HG02840 (cell line): ENCODE measurements at regions not wholly inside any gene's neighbourhood (a gene's known extent, or its start where the extent isn't known, plus 50 kb on each side); places are given as distances from the start of the nearest gene placed in this dataset.
"Not testable (repeated sequence)": the region's sequence is repeated elsewhere in the genome, so short reads cannot be mapped to it uniquely, and the experiment has no call there.

Experiments used
- ATAC-seq: cut with Tn5 transposase; IDR thresholded peaks from one replicate; pipeline ENCODE4 v1.9.1; 2021; ENCODE audit warnings: mild to moderate bottlenecking, moderate library complexity, moderate number of reproducible peaks; ENCODE audit not compliant: unreplicated experiment, low FRiP score

GRCh38 chr2:190150413-190150812 lies 87.9 kb upstream of the MSTN start:
- ATAC-seq, result no peak

GRCh38 chr2:190149908-190150307 lies 87.4 kb upstream of the MSTN start:
- no peak for ATAC-seq

GRCh38 chr2:190149200-190149599 lies 86.7 kb upstream of the MSTN start:
- ATAC-seq, result no peak

DNA sequence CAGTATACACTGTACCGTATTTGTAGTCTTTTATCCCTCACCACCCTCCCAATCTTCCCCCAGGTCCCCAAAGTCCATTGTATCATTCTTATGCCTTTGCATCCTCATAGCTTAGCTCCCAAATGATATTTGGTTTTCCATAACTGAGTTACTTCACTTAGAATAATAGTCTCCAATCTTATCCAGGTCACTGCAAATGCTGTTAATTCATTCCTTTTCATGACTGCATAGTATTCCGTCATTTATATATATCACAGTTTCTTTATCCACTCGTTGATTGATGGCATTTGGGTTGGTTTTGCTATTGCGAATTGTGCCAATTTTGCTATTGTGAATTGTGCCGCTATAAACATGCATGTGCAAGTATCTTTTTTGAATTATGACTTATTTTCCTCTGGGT lies 83.6 kb upstream of the MSTN start:
- ATAC-seq, result not testable (repeated sequence)

DNA sequence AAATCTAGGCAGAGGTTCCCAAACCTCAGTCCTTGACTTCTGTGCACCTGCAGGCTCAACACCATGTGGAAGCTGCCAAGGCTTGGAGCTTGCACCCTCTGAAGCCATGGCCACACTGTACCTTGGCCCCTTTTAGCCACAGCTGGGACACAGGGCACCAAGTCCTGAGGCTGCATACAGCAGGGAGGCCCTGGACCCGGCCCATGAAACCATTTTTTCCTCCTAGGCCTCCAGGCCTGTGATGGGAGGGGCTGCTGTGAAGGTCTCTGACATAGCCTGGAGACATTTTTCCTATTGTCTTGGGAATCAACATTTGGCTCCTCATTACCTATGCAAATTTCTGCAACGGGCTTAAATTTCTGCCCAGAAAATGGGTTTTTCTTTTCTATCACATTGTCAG lies 77.9 kb upstream of the MSTN start:
- ATAC-seq, result not testable (repeated sequence)

- ATAC-seq, result no peak
Measured at GRCh38 chr2:190139371-190139770, 76.8 kb upstream of the MSTN start.

- no peak for ATAC-seq
Measured at GRCh38 chr2:190138032-190138431, 75.5 kb upstream of the MSTN start.

- no peak for ATAC-seq
Measured at GRCh38 chr2:190137561-190137960, 75.0 kb upstream of the MSTN start.

GRCh38 chr2:190136825-190137224 lies 74.3 kb upstream of the MSTN start:
- ATAC-seq, result no peak

DNA sequence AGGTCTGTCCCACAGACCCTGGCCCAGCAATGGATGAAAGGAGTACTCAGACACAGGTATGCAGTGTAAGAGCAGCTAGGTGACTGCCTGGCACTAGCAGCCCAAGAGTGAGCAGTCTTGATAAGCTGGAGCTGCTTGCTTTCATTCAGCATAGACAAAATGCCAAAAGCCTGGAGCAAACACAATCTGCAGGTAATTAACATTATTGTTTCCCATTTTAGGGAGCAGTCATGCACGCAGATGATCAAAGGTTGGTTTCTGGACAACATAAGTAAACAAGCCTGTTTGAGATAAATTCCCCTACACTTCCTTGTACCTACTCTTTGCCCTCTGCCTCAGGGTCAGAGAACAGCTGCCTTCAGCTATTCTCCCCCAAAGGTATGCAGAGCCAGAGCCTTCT lies 73.7 kb upstream of the MSTN start:
- ATAC-seq, result no peak

GRCh38 chr2:190129421-190130199 lies 67.1 kb upstream of the MSTN start:
- no peak for ATAC-seq

DNA sequence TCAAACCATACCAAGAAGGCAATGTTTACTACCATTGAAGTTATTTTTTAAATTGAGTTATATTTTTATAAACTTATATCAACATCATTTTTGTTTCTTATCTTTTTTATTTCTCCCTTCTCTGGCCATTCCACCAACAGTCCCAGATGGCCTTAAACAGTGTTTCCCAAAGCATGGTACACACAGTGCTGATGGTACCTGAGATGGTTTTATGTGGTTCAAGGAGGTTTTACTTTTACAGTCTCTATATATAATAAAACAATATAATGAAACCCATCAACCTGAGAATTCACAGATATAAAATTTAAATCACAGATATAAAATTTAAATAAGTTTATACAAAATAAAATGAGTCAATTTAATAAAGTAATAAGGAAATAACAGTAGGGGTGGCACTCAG lies 65.1 kb upstream of the MSTN start:
- ATAC-seq, result no peak

GRCh38 chr2:190126798-190127197 lies 64.3 kb upstream of the MSTN start:
- ATAC-seq, result no peak

DNA sequence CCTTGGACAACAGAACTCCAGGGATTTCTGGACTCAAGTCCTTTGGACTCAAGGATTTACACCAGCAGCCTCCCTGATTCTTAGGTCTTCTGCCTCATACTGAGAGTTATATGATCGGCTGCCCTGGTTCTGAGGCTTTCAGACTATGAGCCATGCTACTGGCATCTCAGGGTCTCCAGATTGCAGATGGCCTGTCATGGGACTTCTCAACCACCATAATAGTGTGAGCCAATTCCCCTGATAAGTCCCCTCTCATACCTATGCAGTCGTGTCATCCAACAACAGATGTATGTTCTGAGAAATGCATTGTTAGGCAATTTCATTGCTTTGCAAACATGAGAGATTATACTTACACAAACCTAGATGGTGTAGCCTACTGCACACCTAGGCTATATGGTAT lies 61.4 kb upstream of the MSTN start:
- ATAC-seq, result no peak

DNA sequence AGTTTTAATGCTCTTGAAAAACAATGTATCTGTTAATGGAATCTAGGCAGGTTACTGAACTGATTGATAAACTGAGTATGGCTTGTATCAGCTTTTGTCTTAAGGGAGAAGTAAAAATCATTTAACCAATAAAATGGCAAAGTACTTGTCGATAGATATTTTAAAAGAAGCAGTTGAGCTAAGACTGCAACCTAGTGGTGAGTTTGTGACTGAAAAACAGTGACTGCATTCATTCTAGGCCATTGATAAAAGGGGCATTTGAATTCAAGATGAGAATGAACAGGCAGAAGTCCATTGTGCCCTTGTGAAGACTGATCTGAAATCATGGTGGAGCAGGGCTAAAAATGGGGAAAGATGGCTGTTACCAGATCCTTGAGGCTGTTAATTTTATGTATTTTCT lies 59.4 kb upstream of the MSTN start:
- no peak for ATAC-seq

DNA sequence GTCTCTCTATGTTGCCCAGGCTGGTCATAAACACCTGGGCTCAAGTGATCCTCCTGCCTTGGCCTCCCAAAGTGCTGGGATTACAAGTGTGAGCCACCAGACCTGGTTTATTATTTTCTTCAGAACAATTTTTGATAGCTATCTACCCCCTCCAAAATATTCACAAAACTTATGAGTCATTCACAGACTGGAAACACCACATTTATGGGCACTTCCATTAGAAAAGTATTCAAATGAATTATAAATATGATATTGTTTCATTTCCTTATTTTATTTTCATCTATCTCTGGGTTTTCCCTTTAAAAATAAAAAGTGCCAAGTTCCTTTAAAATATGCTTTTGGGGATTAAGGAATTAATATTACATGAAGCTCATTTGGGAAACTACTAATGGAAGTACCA lies 58.8 kb upstream of the MSTN start:
- no peak for ATAC-seq

DNA sequence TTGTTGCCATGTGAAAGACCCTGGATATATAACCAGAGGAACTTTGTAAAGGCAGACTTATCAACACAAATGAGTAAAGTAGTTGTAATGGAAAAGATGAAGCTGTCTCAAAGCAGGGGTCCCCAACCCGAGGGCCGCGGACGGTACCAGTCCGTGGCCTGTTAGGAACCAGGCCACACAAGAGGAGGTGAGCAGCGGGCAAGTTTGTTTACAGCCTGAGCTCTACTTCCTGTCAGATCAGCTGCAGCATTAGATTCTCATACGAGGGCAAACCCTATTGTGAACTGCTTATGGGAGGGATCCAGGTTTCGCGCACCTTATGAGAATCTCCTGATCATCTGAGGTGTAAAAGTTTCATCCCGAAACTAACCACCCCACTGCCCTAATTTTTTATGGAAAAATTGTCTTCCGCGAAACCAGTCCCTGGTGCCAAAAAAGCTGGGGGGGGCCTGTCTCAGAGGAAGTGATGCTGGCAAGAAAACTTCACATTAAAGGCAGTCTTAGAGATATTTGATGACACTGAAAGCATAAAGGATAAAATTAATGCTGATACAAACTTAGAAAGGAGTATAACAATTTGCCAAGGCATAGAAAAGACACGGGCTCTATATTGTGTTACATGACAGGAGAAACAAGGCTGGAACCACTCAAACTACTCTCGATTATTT lies 57.5 kb upstream of the MSTN start:
- no peak for ATAC-seq

GRCh38 chr2:190119257-190119656 lies 56.7 kb upstream of the MSTN start:
- ATAC-seq, result peak; percentile 63

- ATAC-seq, result no peak
Measured at GRCh38 chr2:190117305-190117704, 54.8 kb upstream of the MSTN start.

- no peak for ATAC-seq
Measured at GRCh38 chr2:190113000-190113399, 50.5 kb upstream of the MSTN start.
